IMR-90 (cell line): ENCODE measurements at regions not wholly inside any gene's neighbourhood (a gene's known extent, or its start where the extent isn't known, plus 50 kb on each side); places are given as distances from the start of the nearest gene placed in this dataset.

Experiments used
- CEBPB ChIP-seq: IDR thresholded peaks from 2 replicates; pipeline ENCODE4 v1.6.1; 2012; ENCODE audit warnings: low read depth, low read length, improper control_type of control experiment
- NFE2L2 ChIP-seq: fragments of 150-350 bp; IDR thresholded peaks from 2 replicates; pipeline ENCODE4 v1.6.1; 2016; ENCODE audit warnings: low read depth, mild to moderate bottlenecking, low read length
- POLR2A ChIP-seq: IDR thresholded peaks from 2 replicates; pipeline ENCODE4 v1.6.1; 2012; ENCODE audit warnings: mild to moderate bottlenecking, low read depth, low read length
- TF ChIP-seq, protein P1 (sequence below): conservative IDR thresholded peaks from 2 replicates; pipeline ENCODE4 v1.5.1; 2012; ENCODE audit warnings: mild to moderate bottlenecking, low read depth, low read length, improper control_type of control experiment

DNA sequence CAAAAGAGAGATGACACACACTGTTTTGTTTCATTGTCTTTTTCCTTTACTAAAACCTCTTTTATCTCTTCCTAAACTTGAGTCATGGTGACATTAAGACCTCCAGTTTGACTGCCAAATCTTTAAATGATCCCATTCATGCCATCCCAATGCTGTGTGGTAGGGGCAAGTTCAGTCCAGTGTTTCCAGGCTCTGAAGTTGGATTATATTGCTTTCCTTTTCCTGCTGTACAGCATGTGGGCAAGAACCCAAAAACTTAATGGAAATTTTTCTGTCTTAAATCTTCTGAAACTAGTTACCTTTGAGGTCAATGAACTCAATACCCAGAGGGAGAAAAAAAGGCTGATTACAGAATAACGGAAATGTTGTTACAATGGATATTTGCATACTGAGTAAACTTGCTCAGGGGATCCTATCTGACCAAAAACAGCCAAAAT, 187.1 kb upstream of the FAR2 start:
- TF ChIP-seq CEBPB (no peak), POLR2A (no peak), NFE2L2 (no peak)
- TF ChIP-seq, protein P1, sequence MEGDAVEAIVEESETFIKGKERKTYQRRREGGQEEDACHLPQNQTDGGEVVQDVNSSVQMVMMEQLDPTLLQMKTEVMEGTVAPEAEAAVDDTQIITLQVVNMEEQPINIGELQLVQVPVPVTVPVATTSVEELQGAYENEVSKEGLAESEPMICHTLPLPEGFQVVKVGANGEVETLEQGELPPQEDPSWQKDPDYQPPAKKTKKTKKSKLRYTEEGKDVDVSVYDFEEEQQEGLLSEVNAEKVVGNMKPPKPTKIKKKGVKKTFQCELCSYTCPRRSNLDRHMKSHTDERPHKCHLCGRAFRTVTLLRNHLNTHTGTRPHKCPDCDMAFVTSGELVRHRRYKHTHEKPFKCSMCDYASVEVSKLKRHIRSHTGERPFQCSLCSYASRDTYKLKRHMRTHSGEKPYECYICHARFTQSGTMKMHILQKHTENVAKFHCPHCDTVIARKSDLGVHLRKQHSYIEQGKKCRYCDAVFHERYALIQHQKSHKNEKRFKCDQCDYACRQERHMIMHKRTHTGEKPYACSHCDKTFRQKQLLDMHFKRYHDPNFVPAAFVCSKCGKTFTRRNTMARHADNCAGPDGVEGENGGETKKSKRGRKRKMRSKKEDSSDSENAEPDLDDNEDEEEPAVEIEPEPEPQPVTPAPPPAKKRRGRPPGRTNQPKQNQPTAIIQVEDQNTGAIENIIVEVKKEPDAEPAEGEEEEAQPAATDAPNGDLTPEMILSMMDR = no peak
